Stimulated activated CD4-positive, alpha-beta T cell treated with anti-CD3 and anti-CD28 coated beads, TNF-alpha, amount 100 ng/mL, for 48 hours (primary cell): ENCODE measurements at regions not wholly inside any gene's neighbourhood (a gene's known extent, or its start where the extent isn't known, plus 50 kb on each side); places are given as distances from the start of the nearest gene placed in this dataset.
"Not testable (repeated sequence)": the region's sequence is repeated elsewhere in the genome, so short reads cannot be mapped to it uniquely, and the experiment has no call there.

Source experiments
- DNase-seq, 3 donors: peaks; one replicate each; pipeline ENCODE4 v3.0.0-alpha.2; 2020; ENCODE audit warnings: low read depth in 3 of 3

DNA sequence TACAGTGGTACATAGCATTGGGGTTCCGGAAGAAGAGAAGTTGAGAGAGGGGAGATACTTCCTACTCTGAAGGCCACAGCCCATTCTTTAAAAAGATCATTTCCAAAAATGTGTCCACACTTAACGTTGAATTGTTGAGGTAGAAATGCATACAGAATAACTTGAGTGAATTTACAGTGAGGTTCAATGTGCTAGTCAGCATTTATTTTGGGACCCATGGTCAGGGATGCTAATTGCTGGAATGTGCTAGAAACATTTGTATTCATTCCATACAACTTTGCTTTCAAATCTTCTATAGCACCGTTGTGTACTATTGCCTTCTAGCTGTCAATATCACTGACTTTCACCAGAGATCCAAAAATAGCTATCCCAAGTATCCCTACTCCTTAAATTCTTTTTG, 325.9 kb downstream of the SATB2 start:
- DNase-seq = no peak

GRCh38 chr2:199131136-199131655, 326.5 kb downstream of the SATB2 start:
- DNase-seq = no peak

DNA sequence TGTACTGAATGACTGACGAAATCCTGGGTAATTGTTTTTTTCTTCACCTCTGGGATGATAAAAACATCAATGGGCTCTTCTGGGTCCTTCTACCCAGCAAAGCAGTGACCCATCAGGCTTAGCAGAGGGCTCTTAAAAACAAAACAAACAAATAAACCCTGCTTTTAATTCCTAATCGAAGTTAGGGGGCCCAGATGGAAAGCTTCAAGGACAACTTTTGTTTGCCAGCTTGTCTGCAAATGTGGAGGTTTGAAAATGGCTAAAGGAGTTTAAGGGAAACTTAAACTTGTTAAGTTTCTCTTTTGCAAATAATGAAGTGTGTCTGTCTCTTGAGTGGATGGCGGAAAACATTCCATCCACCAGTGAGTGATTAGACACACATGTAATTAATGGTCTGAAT, 327.2 kb downstream of the SATB2 start:
- no peak for DNase-seq

GRCh38 chr2:199128476-199129229, 329.1 kb downstream of the SATB2 start:
- no peak for DNase-seq

- no peak for DNase-seq
Measured at GRCh38 chr2:199119796-199120195, 337.9 kb downstream of the SATB2 start.

DNA sequence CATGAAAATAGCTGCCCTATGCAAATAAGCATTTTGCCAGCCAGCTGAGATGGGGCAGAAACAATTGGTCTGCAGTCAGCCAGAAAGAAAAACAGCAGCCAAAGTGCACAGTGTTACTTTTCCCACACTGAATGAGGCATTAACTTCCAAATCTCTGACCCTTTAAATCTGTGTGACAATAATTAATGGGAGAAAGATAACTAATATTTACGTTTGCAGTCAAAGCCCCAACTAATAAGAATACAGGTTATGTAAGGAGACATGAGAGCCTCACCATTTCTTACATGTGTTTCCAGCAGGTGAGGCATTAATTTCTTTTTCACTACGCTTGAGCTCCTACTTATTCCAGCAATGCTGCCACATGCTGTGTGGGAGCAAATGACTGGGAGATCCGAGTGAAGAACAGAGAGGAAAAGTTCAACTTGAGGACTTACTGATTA, 339.0 kb downstream of the SATB2 start:
- DNase-seq = no peak

DNA sequence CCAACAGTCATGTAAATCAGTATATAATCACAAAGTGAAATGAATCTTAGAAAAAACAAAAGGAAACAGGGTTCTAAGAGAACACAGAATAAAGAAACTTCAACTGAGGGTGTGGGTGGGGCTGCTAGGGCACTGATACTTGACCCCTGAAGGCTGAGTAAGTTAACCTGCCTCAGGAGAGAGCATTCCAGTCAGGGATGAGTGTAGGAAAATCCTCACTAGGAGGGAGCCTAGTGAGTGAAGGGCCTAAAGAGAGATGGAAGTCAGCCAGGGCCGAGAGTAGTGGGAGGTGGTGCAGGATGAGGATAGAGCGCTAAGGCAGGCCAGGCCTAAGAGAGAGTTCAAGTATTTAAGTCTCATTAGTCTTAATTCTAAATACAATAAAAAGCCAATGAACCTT, 342.6 kb downstream of the SATB2 start:
- no peak for DNase-seq

- DNase-seq = no peak
Measured at GRCh38 chr2:199113111-199113510, 344.6 kb downstream of the SATB2 start.

DNA sequence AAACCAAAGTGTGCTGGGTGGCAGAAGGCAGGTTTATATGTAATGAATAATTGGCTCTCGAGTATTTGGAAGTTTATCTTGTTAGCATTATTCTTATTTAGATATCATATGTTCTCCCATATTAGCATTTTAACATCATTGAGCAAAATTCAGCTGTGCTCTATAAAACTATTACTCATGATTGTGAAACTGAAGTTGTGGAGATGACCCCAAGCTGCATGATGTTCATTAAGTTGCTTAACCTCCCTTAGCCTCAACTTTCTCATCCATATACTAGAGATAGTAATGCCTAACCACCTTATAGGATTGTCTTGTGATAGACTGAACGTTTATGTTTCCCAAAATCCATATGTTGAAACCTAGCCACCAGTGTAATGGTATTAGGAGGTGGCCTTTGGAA, 346.3 kb downstream of the SATB2 start:
- DNase-seq = no peak

DNA sequence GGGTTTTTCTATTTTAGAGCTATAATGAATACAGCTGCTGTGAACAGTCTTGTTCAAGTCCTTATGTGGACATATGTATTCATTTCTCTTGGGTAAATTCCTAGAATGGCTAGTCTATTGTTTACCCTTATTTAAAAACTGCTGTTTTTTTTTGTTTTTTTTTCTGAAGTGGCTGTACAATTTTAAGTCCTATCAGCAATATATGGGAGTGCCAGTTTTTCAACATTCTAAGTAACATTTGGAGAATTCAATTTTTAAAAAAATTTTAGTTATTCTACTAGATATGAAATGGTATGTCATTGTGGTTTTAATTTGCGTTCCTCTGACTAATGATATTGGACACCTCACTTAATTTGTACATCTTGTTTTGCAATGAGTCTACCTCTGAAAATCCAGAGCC, 349.7 kb downstream of the SATB2 start:
- no peak for DNase-seq

- DNase-seq = no peak
Measured at GRCh38 chr2:199105826-199106225, 351.9 kb downstream of the SATB2 start.

DNA sequence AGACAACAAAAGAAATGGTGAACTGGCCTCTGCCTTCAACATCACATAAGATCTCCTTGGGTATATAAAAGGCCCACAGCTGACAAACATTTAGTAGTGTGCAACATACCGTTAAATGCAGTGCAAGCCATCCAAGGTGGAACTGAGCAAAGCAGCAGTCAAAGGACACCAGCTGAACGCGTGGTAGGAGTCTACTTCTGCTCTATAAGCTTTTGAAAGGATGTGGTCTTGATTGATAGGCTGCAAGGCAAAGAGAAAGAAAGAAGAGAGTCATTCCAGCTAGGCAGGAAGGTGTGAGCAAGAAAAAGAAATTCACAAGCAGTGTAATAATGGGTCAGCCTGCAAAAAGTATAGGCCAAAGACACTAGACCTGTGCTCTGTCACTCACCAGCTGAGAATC, 356.3 kb downstream of the SATB2 start:
- DNase-seq = no peak

- no peak for DNase-seq
Measured at GRCh38 chr2:199100326-199101110, 357.2 kb downstream of the SATB2 start.

DNA sequence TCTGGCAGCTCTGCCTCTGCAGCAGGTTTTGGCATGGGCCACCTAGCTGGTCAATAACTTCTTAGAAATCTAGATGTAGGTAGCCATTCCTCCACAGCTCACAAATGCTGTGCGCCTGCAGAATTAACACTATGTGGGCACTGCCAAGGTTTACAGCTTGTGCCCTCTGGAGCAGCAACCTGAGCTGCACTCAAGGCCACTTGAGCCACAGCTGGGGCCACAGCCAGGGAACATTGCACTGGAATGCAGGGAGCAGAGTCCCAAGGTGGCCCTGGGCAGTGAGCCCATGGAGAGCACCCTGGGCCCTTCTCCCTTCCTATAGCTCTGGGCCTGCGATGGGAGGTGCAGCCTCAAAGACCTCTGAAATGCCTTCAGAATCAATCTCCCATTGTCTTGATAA, 365.3 kb downstream of the SATB2 start:
- DNase-seq = no peak

DNA sequence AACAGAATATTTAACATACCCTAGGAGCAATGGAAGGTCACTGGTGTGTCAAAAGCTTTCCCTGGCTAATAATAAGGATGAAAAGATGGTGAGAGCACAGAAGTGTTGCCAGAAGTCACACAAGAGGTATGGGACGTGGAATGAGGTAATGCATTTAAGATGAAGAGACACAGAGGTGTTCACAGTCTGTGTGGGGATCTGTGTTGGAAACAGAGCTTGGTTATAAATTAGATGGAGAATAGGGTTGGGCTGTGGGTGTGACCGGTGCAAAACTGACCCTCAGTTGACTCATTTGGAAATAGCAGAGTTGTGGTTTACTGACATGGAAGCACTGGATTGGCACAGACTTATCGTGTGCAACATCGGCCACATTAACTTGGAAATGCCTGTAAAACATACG, 372.5 kb downstream of the SATB2 start:
- no peak for DNase-seq

DNA sequence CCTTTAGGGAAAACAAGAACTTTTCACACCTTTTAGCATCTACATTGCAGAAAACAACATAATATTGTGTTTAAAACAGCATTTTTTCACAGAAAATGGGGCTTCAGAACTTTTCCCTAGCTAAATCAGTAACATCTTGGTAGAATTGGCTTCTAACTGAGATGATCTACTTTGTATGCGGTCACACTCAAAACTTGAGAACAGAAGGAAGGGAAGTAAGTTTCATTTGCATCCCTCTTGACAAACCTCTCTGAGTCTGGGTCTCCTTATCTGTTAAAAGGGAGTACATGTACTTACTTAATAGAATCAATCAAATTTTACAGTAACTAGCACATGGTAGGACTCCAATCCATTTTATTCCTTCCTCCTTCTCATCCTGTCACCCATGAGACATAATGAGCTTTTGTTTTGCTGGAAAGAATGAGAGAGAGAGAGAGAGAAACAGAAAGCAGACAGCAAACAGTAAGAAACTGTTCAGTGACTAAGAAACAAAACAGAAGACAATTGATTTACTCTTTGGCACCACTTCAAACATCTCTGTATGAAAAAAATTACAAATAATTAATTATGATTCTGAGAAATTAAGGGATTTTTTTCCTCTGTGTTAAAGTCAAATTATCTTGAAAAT, 387.3 kb downstream of the SATB2 start:
- DNase-seq = no peak

DNA sequence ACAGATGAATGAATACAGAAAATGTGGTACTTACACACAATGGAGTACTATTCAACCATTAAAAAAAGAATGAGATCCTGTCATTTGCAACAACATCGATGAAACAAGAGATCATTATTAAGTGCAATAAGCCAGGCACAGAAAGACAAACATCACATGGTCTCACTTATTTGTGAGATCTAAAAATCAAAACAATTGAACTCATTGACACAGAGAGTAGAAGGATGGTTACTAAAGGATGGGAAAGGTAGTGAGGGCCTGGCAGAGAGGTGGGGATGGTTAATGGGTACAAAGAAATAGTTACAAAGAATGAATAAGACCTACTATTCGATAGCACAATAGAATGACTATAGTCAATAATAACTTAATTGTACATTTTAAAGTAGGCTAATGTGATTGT, 393.5 kb downstream of the SATB2 start:
- DNase-seq = no peak

GRCh38 chr2:199057936-199058335, 399.8 kb downstream of the SATB2 start:
- DNase-seq = no peak

GRCh38 chr2:199055336-199055735, 402.4 kb downstream of the SATB2 start:
- no peak for DNase-seq

DNA sequence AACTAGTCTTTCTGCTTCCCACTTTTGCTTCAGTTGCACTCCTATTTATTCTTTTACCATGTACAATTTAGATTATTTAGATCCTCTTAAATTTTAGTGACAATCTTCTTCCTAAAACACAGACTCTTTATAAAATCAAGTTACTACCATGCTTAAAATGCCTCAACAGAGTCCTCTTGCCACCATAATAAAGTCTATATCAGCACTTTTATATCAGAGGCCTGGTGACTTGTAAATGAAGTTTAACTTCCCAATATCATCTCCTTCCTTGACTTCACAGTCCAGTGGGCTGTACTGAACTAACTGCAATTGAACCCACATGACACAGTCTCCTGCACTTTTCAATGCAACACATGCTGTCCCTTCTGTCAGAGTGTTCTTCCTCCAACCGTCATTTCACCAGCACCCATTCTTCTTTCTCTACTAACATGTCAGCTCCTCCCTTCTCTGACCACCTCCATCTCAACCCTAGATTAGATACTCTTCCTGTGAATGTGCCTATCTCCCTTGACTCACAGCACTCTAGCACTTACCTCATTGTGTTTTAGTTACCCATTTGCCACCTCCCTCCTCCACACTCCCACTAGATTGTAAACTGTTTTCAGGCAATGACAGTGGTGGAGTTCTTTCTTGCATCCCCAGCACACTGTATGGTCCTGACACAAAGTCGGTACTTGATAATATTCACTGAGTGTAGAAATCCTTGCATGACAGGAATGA, 414.9 kb downstream of the SATB2 start:
- no peak for DNase-seq

DNA sequence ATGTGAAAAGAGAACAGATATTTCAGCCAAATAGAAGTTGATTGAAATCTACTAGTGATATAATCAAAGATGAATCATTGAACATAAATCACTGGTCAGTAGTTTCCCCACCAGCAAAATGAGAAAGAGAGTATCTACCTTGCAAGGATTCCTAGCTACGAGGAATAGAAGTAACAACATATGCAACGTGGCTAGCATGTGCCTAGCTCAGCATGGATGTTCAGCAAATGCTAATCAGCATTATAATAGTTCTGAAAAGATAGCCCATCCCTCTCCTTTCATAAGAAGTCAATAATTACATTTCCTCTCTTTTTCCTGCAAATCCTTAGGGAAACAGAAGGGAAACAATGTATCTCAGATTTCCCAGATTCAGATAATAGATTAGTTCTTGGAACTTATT, 417.2 kb downstream of the SATB2 start:
- no peak for DNase-seq

GRCh38 chr2:199033761-199034160, 424.0 kb downstream of the SATB2 start:
- DNase-seq = not testable (repeated sequence)
